Suppressor macrophage treated with lipopolysaccharide for 4 hours (primary cell): ENCODE measurements at regions not wholly inside any gene's neighbourhood (a gene's known extent, or its start where the extent isn't known, plus 50 kb on each side); places are given as distances from the start of the nearest gene placed in this dataset.

Source experiments
- DNase-seq: peaks from one replicate; pipeline ENCODE4 v3.0.0-alpha.2; 2020

DNA sequence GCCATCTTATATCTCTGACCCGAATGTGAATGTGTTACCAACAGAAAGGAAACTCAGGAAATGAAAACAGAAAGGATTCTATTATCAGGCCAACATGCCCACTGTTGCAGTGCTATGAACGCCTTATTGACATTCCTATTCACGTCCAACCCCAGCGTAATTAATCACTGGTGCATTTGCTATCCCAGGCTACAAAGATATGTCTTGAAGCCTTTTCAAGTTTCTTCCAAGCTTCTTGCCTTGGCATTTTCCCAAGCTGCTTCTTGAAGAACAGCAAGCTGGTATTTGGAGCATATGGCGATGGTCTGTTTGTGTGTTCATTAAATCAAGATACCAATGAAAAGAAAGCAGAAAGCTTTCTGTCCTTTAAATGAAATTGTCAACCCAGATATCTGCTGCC is 579.2 kb upstream of the ZNF462 start:
- DNase-seq, result no peak

DNA sequence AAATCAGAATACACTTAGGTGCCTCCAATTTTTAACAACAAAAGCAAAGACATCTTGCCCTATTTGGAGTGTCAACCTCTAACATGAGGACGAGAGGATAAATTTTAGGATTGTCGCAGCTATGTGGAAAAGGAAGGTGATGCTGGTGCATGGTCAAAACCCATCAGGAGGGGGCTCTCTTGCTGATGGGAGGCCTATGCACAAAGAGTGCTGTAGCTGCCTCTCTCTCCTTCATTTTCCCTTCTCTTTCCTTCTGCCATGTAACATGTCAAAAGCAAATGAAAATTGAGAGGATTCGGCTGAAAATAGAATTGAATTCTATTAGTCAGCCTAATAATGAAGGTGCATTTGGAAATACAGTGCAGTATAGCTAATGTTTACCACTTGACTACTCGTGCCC is 578.7 kb upstream of the ZNF462 start:
- no peak for DNase-seq

DNA sequence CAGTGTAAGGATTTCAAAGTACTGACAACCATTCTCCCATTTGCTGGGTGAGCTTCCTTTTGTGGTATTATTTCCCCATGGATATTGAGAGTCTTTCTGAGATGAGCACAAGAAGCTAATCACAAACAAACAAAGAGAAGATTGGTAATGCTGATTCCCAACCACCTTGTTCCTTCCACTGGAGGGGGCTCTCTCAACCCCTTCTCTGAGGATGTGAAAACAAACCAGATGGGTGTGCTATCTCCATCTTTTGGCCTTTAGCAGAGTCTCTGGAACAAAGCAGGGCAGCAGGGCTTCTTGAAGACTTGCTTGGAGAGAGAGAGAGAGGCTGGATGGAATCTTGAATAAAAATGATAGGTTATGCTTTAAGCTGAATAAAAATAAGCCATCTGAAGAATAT is 576.7 kb upstream of the ZNF462 start:
- DNase-seq, result no peak

DNA sequence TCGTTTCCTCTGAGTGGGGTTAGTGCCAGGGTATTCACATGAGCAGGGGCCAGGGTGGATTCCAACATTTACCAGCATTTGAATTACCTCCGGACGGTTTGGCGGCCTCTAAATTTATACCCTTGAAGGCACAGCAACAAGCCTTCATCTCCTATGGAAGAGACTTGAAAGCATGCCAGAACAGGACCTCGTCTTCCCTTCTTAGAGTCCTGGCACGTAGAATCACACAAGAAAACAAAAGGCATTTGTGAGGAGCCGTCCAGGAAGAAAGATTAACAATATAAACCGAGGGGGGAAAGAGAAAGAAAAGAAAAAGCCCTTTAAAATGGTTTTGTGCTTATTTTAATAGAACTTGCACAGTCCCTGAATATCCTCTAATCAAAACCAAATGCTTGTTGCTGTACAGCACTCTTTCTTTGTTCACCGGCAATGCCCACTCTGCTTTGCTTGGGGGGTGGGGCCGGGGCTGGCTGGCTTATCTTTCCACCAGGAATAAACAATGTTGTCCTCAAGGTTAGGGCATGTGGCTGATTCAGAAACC is 575.8 kb upstream of the ZNF462 start:
- DNase-seq, result no peak

DNA sequence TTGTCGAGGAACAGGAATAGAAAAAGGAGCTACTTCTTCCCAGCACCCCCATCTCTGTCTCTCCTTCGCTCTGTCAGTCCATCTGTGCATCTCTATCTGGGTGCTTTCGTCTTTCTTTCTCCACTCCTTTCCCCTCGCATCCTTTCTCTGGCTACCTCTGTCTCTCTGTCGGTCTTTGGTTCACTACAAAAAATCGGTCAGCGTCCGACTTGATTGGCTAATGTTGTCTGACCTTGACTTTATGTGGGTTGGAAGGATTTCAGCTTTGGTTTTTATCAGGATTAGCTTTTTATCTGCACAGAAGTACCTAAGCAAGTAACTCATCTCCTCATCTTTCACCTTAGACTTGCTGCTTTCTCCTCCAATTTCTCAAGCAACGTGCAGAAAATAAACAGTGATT is 575.2 kb upstream of the ZNF462 start:
- DNase-seq, result no peak

DNA sequence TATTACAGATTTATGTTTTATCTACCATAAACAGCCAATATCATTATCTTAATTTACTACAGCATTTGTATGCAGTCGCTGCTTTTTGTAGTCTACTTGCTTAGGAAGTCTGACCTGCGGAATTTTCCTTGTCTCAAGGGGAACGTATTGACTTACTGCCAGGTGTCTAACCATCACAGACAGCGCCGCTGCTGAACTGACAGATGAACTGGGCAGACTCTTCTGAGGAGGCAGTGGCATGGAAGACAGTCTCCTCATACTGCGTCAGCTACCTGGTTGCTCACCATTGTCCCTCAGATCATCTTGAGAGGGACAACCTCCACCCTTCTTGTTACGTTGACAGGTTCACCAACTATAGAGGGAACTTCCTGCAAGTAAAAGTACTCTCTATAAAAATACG is 574.3 kb upstream of the ZNF462 start:
- DNase-seq, result no peak

DNA sequence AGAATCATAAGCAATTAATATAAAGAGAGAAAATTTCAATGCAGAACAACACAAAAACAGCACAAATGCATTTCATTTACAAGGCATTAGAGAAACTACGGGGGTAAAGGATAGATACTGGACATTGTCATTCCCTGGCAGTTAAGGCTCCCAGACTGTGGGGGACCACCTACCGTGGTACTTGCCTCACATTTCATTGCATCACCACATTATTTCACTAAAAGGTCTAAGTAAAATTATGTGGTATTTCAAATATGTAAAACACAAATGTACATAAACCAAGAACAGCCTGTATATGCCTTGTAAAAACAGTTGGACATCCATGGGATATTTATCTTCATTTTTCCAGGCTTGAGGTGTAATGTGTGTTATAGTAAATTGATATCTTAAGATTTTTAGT is 571.2 kb upstream of the ZNF462 start:
- DNase-seq, result no peak

DNA sequence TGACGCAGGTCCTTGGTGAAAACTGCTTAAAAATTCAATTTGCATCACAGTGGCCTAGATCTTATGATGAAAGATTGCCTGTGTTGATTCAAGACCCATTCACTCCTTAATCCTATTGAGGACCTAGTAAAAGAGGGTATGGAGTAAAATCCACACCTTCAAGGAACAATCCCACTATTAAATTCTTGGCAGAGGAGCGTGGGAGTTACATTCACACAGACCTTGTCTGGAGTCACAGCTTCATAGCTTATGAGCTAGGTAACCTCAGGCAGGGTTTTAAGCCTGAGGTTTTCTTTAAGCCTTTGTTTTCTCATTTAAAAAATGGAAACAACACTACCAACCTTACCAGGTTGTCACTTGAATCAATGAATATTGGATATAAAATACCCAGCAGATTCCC is 566.5 kb upstream of the ZNF462 start:
- no peak for DNase-seq

DNA sequence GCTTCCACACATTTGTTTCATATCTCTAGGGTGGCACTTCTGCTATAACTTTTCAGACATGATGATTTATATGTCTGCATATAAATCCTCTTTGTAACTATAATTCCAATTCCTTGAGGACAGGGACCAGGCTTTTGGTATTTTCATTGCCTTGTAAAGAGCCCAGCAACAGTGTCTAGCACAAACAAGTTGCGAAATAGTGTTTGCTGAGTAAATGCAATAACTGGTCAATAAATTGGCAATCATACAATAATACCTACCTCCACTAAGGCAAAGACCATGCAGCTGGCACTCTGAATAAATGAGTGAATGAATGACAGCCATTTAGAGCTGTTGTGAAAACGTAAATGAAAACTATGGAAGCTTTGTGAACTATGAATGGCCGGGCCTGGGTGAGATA is 564.0 kb upstream of the ZNF462 start:
- no peak for DNase-seq

DNA sequence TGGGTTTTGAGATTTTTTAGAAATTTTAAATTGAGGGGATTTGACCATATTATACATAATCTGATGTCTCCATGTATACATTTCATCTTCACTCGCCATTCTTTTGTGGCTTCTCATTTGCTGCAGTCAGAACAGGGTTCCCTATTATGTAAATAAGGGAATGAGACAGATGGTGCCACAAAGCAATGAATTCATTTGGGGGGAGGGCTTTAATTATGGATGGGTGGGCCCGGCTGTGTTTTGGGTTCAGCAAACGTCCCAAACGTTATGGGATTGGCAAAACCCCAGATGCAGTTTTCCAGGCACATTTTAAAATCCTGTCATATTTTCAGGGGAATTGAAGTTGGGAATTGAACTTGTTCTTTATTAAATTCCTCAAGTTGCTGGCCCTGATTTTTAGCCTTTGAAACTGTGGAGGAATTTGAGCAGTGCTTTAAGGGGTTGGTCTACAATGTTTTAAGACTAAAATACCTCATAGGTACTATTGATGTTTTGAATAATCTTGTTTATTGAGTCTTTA is 558.5 kb upstream of the ZNF462 start:
- no peak for DNase-seq

DNA sequence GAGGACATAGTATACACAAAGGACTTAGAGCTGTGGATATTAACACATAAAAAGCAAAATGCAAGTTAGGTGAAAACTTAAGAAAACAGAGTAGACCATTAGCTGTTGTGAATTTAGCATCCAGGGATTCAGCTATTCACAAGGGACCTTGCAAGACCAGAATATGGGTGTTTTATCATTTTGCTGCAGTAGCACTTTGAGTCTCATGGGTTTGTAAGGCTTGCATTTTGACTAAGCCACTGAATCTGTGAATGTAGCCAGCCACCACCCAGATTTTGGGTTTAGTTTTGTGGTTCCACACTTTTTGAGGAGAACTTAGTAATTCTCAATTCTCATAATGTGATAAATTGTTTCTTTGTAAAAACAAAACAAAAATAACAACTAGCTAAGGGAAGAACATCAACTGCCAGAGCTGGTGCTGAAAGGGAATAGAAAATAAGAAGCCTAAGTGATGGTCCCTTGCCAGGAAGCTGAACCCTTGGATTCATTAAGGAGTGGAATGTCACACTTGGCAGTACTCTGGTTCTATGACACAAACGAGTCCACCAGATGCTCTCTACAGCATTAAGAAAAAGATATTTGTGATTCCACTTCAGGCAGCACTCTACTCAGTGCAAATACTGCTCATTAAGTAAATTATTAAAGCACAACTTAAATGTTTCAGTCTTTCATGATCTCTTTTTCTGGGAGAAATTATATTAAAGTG is 557.4 kb upstream of the ZNF462 start:
- no peak for DNase-seq

DNA sequence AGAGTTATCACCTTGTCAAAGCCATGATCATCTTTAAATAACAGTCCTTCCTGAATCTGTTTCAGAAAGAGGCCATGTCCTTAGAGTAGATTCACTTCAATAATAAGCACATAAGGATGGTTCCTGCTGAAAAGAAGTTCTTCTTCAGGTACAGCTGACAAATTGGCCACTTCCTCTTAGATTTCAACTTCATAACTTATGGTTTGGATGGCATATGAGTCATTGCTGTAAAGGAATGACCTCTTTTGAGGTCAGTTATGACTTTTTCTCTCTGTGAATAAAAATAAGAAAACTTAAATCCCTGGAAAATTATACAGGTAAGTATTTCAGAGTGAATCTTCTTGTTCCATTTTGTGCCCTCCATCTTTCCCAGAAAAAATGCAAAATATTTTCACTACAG is 555.3 kb upstream of the ZNF462 start:
- DNase-seq, result peak; percentile 11

DNA sequence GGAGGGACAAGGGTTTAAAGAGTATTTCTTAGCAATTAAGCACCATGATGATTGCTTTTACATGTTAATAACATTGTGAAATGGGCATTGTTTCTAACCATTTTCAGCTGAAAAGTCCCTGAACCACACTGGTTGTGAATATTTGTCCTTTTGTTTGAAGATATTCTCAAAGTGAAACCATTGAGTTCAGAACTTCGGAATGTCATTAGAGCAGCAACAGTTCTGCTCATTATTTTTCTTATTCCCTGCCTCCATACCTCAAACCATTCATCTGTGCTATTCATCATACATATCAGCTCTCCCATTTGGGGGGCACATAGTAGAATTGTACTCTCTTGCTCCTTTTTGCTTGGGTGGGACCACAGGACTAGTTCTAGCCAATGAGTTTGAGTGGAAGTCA is 553.0 kb upstream of the ZNF462 start:
- no peak for DNase-seq

DNA sequence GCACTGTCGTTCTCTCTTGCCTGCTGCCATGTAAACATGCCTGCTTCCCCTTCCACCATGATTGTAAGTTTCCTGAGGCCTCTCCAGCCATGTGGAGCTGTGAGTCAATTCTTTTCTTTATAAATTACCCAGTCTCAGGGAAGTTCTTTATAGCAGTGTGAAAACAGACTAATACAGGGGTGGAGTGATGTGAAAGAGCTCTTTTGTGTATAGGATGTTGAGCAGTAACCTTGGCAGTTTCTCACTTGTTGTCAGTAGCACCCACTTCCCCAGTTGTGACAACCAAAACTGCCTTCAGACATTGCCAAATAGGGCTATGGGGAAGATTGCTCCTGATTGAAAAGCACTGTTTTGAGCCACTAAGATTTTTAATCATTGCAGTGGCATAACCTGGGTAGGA is 552.2 kb upstream of the ZNF462 start:
- DNase-seq, result peak; percentile 4

DNA sequence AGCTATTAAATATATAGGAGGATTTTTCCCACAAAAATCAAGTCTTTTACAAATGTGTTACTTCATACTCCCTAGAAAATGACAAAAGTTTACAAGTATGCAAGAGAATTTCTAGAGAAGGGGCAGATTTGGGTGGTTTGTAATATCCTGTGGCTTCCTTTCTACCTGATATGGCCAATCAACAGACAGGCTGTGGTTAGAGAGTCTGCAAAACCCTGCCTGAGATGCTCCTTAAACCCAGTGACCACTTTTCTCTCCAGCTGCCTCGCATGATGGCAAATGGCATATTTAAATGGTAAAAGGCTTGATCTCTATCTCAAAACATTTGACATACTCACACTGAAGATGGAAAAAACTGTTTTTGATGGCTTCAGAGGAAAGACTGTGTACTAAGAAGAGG is 550.1 kb upstream of the ZNF462 start:
- DNase-seq, result no peak

DNA sequence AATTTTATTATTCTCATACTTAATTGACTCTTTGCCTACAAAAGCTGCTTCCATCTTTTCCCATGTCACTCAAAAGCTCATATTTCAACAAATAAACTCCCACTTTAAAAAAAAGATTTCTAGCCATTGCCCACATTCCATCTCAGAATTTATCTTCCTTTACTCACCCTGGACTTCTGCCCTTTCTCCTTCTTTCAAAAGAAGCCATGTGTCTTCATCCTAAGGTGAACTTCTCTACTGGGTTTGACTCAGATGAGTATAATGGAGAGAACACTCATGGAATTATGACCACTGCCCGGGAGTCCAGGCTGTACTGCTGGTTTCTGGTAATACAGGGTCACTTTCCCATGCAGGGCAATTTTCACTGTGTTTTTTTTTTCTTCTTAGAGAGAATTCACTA is 548.5 kb upstream of the ZNF462 start:
- no peak for DNase-seq

DNA sequence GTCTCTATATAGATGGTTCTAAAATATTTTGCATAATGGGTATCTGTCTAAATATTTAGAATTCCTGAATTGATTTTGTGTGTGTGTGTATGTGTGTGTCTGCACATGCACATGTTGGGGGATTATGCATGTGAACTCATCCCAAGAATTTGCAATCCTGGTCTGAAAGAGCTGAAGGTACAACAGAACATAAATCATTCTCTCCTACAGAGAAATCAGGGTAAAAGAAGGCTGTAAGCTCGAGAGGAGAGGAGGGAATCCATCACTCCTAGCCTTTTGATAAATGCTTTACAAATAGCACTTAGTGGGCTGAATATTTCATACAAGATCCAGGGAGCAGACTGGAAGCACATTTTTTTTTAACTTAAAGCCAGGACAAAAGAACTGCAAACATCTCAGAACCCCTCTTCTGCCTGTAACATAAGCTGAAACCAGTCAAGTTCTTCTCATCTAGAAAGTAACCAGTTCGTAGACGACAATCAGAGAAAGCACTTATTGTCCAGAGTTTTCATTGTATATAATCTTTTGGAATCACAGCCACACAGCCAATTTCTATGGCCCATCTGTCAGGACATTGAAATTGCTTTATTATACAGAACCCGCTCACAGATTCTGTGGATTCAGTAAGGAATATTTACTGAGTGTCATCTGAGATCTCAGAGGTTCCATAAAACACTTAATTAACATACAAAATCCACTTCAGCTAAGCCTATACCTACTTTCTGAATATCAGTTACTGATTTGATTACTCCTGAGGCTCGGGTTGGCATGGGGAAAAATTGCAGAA is 541.4 kb upstream of the ZNF462 start:
- DNase-seq, result no peak

DNA sequence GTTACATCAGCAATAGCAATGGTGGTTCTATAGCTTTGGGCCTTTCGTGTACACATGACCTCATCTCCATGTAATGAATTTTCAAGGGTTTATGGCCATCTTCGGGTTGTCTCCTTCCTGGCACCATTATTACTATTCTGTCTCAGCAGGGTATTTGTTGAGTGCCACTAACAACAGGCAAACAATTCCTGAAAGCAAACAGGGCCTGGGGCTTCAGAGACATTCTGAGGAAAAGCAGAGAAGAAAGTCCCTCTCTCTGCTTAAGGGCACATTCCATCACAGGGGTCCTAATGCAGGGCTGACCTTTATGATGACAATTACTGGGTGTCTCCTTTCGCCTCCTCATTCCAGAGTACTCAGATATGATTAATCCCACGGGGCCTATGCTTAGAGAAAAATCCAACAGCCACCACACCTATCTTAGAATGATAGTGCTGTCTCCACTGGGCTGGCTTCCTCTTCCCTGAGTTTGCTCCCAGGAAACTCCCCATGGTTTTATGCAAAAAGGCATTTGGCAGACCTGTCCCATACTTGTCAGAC is 540.2 kb upstream of the ZNF462 start:
- DNase-seq, result no peak

DNA sequence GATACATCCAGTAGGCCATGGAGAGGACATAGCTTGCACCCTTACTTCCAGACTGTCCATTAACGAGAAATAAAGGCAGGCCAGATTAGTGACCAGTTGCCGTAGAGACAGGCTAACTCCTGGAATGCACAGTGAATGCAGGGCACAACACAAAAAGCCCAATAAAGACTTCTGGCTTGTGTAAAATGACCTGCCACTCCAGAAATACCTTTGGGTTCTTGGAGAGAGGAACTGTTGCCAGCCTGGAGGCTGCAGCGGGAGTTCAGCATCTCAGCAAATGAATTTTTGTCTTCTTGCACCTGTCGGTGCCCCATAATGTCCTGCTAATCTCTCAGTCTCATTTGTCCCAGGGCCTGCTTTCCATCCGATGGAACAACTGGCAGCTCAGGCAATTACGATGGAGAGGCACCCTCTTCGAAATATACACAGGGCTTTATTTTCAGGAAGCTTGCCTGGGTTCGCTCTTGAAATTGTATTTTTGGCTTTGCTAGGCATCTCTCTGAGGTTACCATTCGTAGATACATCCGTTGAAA is 538.8 kb upstream of the ZNF462 start:
- DNase-seq, result no peak

DNA sequence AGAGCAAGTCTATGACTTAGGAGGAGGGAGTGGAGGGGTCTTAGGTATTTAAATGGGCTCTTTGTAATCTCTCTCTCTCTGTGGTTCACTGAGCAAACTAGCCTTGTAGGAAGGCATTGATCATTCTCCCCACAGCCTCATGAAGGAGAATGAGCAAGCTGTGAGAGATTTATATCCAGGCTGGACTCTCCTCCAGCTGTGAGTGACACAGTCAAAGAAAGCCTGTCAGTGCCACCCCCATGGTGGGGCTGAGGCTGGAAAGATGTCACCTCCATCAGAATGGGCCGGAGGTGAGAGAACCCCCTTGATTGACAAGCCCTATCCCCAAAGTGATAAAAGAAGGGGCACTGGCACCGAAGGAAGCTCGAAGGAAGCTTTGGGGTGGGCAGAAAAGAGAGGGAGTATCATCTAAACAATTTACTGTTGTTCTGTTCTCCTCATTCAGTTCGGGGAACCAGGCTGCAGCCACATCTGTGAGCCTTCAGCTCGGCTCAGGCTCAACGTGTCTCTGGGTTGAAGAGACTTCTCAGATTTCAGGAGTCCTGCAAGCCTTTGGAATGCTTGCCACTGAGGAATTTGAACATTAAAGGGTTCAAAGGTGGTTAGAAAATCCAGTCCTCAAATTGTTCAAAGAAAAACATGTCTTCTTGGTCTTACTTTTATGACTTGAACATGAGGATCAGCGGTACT is 538.2 kb upstream of the ZNF462 start:
- no peak for DNase-seq

DNA sequence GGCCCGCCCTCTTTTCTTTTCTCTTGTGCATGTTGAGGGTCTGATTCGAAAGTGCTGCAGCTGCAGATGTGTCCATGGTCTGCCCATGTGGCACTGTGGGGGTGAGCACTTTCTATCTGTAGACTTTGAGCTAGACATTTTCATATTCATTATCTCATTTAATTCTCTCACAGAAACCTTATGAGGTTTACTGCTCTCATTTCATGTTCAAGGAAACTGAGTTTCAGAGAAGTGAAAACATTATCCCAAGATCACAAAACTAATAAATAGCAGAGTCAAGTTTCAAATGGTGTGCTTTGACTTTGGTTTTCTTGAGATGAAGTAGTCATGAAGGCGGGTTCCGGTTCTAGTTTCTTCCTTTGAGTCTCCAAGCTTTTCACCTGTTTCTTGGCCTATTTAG is 536.5 kb upstream of the ZNF462 start:
- DNase-seq, result no peak

DNA sequence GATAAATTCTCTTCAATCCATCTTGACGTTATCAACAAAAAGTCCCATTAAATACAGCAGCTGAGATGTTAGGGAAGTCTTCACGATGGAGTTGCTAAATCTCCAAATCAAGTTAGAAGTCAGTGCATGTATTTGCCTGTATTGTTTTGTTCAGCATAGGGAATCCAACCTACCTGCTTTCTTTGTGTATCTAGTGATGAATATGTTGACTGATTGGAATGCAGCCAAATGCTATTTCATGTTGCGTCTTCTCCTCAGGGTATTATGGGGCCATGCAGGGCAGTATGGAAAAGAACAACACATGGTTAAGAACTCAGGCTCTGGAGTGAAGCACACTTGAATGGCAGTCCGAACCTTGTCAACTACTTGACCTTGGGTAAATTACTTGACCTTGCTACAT is 529.5 kb upstream of the ZNF462 start:
- DNase-seq, result no peak

DNA sequence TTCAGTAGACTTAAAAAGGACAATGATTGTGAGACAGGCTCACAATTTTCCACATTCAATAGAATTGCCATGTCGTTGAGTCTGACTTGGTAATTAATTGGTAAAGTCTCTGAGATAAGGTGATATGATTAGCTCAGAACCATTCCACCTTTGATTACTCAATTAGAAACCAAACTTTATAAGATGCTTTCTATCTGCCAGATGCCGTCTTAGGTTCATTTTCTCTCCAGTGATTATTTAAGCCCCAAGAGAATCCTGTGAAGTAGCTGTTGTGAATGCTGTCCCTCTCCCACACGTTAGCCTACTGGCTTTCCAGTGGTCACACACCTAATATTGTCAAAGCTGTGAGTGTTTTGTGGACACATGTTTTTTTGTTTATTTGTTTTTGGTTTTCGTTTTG is 528.9 kb upstream of the ZNF462 start:
- DNase-seq, result no peak
